ENCODE measurements at regions not wholly inside any gene's neighbourhood (a gene's known extent, or its start where the extent isn't known, plus 50 kb on each side); places are given as distances from the start of the nearest gene placed in this dataset.

DNA sequence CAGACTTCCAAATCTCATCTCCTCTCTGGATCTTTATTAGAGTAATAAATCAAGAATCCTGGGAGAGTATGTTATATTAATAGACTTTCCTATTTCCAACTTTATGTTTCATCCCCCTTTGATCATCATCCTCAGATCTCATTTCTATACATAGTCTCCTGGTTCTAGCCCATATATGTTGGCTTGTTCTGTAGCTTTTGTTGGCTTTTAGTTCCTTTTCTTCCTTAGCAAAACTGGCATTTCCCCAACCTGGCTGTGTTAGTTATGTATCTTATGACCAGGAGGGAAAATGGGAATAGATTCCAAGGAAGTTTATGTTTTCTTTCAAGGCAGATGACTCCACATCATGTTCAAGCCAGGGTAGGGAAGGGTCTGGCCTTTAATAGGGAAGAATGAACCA, 2464.5 kb downstream of the PCDH9 start:
- H3K27ac Mint-ChIP-seq (ENCODE audit: unreplicated experiment) = no peak overlapping the region
- no peaks in the 10 kb centered on the region for H3K4me1 Mint-ChIP-seq (ENCODE audit: low read depth)
- no peak overlapping the region for H3K4me3 Mint-ChIP-seq (ENCODE audit: unreplicated experiment)
- no peaks in the 10 kb centered on the region for H3K36me3 Mint-ChIP-seq (ENCODE audit: low read depth)
- H3K27me3 Mint-ChIP-seq (ENCODE audit: low read depth) = no peaks in the 10 kb centered on the region
- H3K9me3 Mint-ChIP-seq (ENCODE audit: low read depth) = peaks cover 4% of the 10 kb centered on the region
- TF ChIP-seq, protein P1, sequence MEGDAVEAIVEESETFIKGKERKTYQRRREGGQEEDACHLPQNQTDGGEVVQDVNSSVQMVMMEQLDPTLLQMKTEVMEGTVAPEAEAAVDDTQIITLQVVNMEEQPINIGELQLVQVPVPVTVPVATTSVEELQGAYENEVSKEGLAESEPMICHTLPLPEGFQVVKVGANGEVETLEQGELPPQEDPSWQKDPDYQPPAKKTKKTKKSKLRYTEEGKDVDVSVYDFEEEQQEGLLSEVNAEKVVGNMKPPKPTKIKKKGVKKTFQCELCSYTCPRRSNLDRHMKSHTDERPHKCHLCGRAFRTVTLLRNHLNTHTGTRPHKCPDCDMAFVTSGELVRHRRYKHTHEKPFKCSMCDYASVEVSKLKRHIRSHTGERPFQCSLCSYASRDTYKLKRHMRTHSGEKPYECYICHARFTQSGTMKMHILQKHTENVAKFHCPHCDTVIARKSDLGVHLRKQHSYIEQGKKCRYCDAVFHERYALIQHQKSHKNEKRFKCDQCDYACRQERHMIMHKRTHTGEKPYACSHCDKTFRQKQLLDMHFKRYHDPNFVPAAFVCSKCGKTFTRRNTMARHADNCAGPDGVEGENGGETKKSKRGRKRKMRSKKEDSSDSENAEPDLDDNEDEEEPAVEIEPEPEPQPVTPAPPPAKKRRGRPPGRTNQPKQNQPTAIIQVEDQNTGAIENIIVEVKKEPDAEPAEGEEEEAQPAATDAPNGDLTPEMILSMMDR (IDR thresholded peaks at IDR 0.05) = no peak
- DNase-seq (ENCODE audit: low spot score) = no peak

GRCh38 chr13:64758521-64759244, 2471.5 kb downstream of the PCDH9 start:
- no peak overlapping the region for H3K27ac Mint-ChIP-seq (ENCODE audit: unreplicated experiment)
- H3K9me3 Mint-ChIP-seq (ENCODE audit: low read depth) = no peaks in the 10 kb centered on the region
- H3K27me3 Mint-ChIP-seq (ENCODE audit: low read depth) = no peaks in the 10 kb centered on the region
- H3K4me3 Mint-ChIP-seq (ENCODE audit: unreplicated experiment) = no peak overlapping the region
- TF ChIP-seq, protein P1 (IDR thresholded peaks at IDR 0.05) = no peak
- no peak for DNase-seq (ENCODE audit: low spot score)
- no peaks in the 10 kb centered on the region for H3K4me1 Mint-ChIP-seq (ENCODE audit: low read depth)
- no peaks in the 10 kb centered on the region for H3K36me3 Mint-ChIP-seq (ENCODE audit: low read depth)

- TF ChIP-seq, protein P1 (IDR thresholded peaks at IDR 0.05) = no peak
- no peak for DNase-seq (ENCODE audit: low spot score)
- Mint-ChIP-seq H3K9me3 (ENCODE audit: low read depth) (no peaks in the 10 kb centered on the region), H3K4me3 (ENCODE audit: unreplicated experiment) (no peak overlapping the region), H3K27me3 (ENCODE audit: low read depth) (no peaks in the 10 kb centered on the region), H3K36me3 (ENCODE audit: low read depth) (no peaks in the 10 kb centered on the region), H3K27ac (ENCODE audit: unreplicated experiment) (no peak overlapping the region), H3K4me1 (ENCODE audit: low read depth) (no peaks in the 10 kb centered on the region)
These were observed 2473.5 kb downstream of the PCDH9 start for GRCh38 chr13:64756621-64757020.

DNA sequence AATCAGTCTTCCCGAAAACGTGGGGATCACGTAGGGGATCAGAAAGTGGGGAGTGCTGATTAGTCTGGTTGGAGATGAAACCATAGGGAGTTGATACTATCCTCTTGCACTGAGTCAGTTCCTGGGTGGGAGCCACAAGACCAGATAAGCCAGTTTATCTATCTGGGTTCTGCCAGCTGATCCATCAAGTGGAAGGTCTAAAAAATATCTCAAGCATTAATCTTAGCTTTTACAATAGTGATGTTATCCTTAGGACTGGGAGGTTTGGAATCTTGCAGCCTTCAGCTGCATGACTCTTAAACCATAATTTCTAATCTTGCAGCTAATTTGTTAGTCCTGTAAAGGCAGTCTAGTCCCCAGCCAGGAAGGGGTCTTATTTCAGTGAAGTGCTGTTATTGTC, 2474.2 kb downstream of the PCDH9 start:
- H3K27ac Mint-ChIP-seq (ENCODE audit: unreplicated experiment) = no peak overlapping the region

GRCh38 chr13:64753233-64754000, 2476.7 kb downstream of the PCDH9 start:
- TF ChIP-seq, protein P1 (IDR thresholded peaks at IDR 0.05) = no peak
- no peaks in the 10 kb centered on the region for H3K4me1 Mint-ChIP-seq (ENCODE audit: low read depth)
- H3K9me3 Mint-ChIP-seq (ENCODE audit: low read depth) = no peaks in the 10 kb centered on the region
- no peaks in the 10 kb centered on the region for H3K36me3 Mint-ChIP-seq (ENCODE audit: low read depth)
- H3K4me3 Mint-ChIP-seq (ENCODE audit: unreplicated experiment) = no peak overlapping the region
- no peaks in the 10 kb centered on the region for H3K27me3 Mint-ChIP-seq (ENCODE audit: low read depth)
- H3K27ac Mint-ChIP-seq (ENCODE audit: unreplicated experiment) = no peak overlapping the region
- DNase-seq (ENCODE audit: low spot score) = no peak

More for the DNA sequence above, 2474.2 kb downstream of the PCDH9 start:
- no peaks in the 10 kb centered on the region for H3K36me3 Mint-ChIP-seq (ENCODE audit: low read depth)
- TF ChIP-seq, protein P1 (IDR thresholded peaks at IDR 0.05) = no peak
- H3K4me1 Mint-ChIP-seq (ENCODE audit: low read depth) = no peaks in the 10 kb centered on the region
- no peak overlapping the region for H3K4me3 Mint-ChIP-seq (ENCODE audit: unreplicated experiment)
- no peak for DNase-seq (ENCODE audit: low spot score)
- H3K27me3 Mint-ChIP-seq (ENCODE audit: low read depth) = no peaks in the 10 kb centered on the region
- H3K9me3 Mint-ChIP-seq (ENCODE audit: low read depth) = no peaks in the 10 kb centered on the region
